GM18505 (cell line): ENCODE measurements at regions not wholly inside any gene's neighbourhood (a gene's known extent, or its start where the extent isn't known, plus 50 kb on each side); places are given as distances from the start of the nearest gene placed in this dataset.

Source experiments
- ATAC-seq: cut with Tn5 transposase; IDR thresholded peaks from one replicate; pipeline ENCODE4 v1.9.1; 2021; ENCODE audit not compliant: unreplicated experiment
- POLR2A ChIP-seq: IDR thresholded peaks from 4 replicates; pipeline ENCODE4 v1.6.1; 2011; ENCODE audit warnings: borderline replicate concordance; ENCODE audit not compliant: insufficient read depth, insufficient read length; ENCODE audit errors: extremely low read depth

GRCh38 chr3:82942041-82942440 is 1180.6 kb upstream of the GBE1 start:
- no peak for ATAC-seq

DNA sequence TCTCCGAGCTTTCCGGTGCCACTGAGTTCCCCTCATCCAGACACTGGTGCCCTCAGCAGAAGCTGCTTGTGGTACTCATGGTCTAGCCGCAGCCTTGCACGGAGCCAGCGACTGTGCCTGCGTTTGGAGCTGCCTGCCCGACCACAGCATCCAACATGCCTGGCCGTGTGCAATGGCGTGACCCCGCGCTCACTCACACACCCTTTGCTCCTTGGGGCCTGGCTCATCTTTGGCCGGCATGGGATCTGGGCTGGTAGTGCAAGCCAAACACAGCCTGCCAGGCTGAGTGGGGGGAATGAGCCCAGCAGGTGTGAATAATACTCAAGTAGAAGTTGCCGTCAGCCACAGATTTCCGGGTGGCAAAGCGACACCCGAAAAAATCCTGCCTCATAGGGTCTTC is 1178.7 kb upstream of the GBE1 start:
- no peak for ATAC-seq
- TF ChIP-seq POLR2A: no peak

More at GRCh38 chr3:82942041-82942440, 1180.6 kb upstream of the GBE1 start:
- TF ChIP-seq POLR2A: no peak

GRCh38 chr3:82939491-82940097 is 1178.1 kb upstream of the GBE1 start:
- no peak for TF ChIP-seq POLR2A
- no peak for ATAC-seq

DNA sequence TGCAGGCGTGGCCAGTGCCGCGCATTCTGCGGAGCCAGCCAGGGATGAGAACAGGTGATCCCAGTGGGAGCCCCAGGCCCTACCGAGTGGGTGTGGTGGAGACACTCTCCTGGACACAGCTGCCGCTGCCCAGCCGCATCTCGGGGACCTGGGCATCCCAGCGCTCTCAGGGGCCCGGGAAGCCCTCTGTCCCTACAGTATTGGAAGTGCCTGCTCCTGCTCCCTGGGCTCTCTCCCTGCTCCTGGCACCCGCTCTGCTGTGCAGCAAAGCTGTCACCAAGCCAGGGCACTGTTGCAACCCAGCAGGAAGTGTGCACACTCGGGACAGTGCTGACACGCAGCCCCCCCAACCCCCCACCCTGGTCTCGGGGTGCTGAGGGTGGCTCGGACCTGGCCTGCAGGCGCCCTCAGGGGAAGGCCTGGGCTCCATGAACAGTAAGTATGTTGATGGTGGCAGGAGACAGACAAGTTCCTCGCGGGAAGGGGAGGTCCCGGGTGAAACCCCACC is 1177.4 kb upstream of the GBE1 start:
- no peak for TF ChIP-seq POLR2A
- ATAC-seq: no peak

GRCh38 chr3:82927309-82928253 is 1166.1 kb upstream of the GBE1 start:
- TF ChIP-seq POLR2A: no peak
- no peak for ATAC-seq

DNA sequence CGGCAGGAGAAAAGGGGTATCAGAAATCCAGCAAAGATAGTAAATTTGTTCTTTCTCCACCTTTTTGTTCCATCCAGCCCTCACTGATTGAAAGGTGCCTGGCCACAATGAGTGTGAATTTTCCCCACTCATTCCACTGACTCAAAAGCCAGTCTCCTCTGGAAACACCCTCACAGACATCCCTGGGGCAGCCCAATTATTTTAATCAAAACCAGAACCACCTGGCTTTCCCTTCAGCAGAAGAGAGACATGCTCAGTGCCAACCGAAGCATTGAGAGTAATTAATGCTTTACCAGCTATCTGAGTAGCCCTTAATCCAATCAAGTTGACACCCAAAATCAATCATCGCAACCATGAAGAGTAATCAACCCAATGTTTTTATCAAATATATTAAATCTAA is 1129.6 kb upstream of the GBE1 start:
- TF ChIP-seq POLR2A: no peak
- no peak for ATAC-seq

DNA sequence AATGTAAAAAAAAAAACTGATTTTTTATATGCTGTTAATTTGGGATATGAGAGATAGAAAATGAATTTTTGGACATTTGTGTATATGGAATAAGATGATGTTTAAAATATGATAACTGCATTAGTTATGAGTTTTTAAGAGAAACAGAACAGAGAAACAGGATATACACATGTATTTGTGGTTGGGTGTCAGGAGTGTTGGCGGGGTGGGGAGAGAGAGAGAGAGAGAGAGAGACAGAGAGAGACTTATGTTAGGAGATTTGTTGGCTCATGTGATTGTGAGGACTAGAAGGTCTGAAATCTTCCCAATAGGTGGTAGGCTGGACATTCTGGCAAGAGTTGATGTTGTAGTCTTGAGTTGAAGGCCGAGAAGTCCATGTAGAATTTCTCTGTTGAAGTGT is 1121.6 kb upstream of the GBE1 start:
- ATAC-seq: no peak
- TF ChIP-seq POLR2A: no peak

GRCh38 chr3:82875401-82875800 is 1114.0 kb upstream of the GBE1 start:
- no peak for ATAC-seq
- TF ChIP-seq POLR2A: no peak

- ATAC-seq: no peak
- TF ChIP-seq POLR2A: no peak
Observed at GRCh38 chr3:82839871-82840270, 1078.4 kb upstream of the GBE1 start.

DNA sequence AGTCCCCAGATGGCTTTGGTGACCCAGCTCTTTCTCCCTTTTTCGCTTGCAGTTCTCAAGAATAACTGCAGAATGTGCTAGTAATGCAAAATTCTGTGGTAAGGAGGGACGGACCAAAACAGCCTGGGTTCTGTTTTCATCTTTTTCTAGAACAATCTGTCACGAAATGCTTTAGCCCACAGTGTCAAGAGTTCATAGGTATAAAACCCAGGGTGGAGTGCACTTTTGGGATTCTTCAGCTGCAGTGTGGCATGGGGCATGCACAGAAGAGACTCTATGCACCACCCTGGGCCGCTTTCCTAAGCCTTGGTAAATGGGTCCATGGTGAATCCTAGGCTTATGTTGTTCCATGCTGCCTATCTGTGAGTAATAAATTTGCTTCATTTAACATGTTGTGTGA is 1072.7 kb upstream of the GBE1 start:
- no peak for ATAC-seq
- TF ChIP-seq POLR2A: no peak

- ATAC-seq: no peak
- TF ChIP-seq POLR2A: no peak
Observed at GRCh38 chr3:82824491-82824890, 1063.0 kb upstream of the GBE1 start.

DNA sequence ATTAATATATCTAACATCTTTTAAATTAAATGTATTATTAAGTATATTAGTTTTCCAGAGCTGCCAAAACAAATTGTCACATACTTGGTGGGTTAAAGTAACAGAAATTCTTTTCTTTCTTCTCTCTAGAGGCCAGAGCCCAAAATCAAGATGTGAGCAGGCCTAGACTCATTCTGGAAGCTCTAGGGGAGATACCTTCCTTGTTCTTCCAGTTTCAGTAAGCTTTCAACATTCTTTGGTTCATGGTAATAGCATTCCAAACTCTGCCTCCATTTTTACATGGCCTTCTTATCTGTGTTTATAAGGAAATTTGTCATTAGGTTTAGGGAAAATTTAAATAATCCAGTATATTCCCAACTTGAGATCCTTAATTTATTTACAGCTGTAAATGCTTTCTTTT is 1054.6 kb upstream of the GBE1 start:
- TF ChIP-seq POLR2A: no peak
- no peak for ATAC-seq

DNA sequence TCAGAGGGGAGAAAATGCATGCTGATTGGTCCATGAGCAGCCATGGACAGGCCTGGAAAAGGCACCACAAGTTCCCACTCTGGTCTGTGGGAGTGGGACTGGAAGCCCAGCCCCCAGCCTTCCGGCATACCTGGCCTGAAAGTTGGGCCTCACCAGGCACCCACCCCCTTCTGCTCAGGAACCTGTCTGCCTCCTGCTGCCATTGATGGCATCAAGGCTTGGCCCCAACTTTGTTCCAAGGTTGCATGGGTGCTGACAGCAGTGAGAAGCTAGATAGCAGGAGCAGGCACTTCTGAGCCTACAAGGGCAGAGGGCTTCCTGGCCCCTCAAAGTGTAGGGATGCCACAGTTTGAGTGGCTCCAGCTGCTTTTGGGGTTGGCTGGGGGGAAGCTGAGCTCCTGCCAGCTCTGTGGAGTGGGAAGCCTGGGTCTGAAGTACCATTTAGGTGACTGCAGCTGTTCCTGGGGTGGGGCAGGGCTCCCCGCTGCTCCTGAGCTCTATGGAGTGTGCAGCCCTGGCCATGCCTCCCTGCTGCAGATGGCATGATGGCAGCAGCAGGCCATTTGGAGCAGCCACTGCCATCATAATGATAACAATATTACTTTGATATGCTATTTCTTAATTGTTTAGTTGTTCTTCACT is 1054.1 kb upstream of the GBE1 start:
- TF ChIP-seq POLR2A: no peak
- ATAC-seq: no peak
